T-helper 1 cell treated with Interleukin-12 subunit alpha and Interleukin-12 subunit beta and Interleukin-4 antibody, amounts not matched to agents 30 μg/mL and 1 μg/mL, for 36 hours (primary cell): ENCODE measurements at regions not wholly inside any gene's neighbourhood (a gene's known extent, or its start where the extent isn't known, plus 50 kb on each side); places are given as distances from the start of the nearest gene placed in this dataset.
"Not testable (repeated sequence)": the region's sequence is repeated elsewhere in the genome, so short reads cannot be mapped to it uniquely, and the experiment has no call there.

Experiments
- H3K27ac Mint-ChIP-seq: one replicate; pipeline ENCODE4 v1.8.0; 2021; ENCODE audit warnings: mild to moderate bottlenecking, mixed read lengths
- H3K27me3 Mint-ChIP-seq: one replicate; pipeline ENCODE4 v1.8.0; 2021; ENCODE audit warnings: low read depth, mixed read lengths
- H3K36me3 Mint-ChIP-seq: one replicate; pipeline ENCODE4 v1.8.0; 2021; ENCODE audit warnings: low read depth, mixed read lengths
- H3K4me1 Mint-ChIP-seq: one replicate; pipeline ENCODE4 v1.8.0; 2021; ENCODE audit warnings: low read depth, mixed read lengths
- H3K4me3 Mint-ChIP-seq: one replicate; pipeline ENCODE4 v1.8.0; 2021; ENCODE audit warnings: mild to moderate bottlenecking, moderate library complexity, mixed read lengths
- H3K9me3 Mint-ChIP-seq: one replicate; pipeline ENCODE4 v1.8.0; 2021; ENCODE audit warnings: mixed read lengths

DNA sequence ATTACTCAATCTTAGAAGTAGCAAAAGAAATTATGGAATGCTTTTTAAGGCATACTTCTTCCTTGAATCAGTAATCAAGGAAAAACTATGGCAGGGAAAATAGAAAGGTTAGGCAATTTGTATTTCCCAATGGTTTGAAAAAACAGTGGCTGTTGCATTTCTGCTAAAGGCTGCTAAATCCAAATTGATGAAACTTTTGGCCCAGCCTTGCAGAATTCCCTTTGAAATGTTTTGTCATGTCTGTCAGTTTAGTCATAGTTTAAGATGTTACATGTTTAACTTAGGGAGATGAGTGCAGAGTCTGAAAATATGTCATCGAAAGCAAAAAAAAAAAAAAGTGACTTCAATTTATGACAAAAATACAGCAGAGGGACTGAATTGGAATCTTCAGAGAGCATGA is 878.9 kb upstream of the WWC1 start:
- Mint-ChIP-seq H3K27me3 (no peaks in the 10 kb centered on the region), H3K4me3 (no peak overlapping the region), H3K9me3 (peaks cover 4% of the 10 kb centered on the region), H3K4me1 (no peaks in the 10 kb centered on the region), H3K27ac (no peak overlapping the region), H3K36me3 (no peaks in the 10 kb centered on the region)

DNA sequence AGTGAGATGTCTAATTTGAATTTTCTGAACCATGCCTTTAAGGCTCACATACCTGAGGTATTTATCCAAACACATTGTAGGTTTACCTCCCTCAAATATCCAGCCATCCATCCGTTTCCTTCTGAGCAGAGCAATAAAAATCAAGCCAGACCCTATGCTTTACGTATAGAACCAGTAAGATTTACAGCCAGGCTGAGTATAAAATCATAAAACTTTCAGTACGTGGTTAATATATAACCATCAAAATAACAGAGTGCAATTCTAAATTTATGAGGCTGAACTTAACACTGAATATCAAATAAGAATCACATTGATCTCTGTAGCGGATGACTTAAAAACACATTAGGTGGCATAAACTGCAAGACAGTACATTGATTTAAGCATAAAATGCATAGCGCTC is 877.9 kb upstream of the WWC1 start:
- Mint-ChIP-seq H3K4me1 (no peaks in the 10 kb centered on the region), H3K9me3 (peaks cover 6% of the 10 kb centered on the region), H3K27ac (no peak overlapping the region), H3K4me3 (no peak overlapping the region), H3K27me3 (no peaks in the 10 kb centered on the region), H3K36me3 (no peaks in the 10 kb centered on the region)

DNA sequence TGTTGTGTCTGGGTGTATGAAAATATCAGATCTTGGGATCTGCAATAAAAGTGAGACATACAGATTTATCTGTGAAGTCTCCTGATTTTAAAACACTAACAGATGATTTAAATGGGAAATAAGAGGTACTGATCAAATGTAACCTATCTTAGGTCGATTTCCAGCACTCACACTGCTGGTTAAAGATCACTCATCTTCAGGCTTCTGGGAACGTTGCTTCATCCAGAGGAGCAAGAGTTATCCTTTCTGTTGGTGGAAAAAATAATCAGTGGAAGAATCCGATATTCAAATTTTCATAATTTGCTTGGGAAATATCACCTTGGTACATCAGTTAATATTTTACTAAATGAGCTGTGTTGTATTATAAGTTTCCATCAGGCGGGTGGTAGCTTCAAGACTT is 876.8 kb upstream of the WWC1 start:
- Mint-ChIP-seq H3K27me3 (no peaks in the 10 kb centered on the region), H3K36me3 (no peaks in the 10 kb centered on the region), H3K9me3 (peaks cover 8% of the 10 kb centered on the region), H3K27ac (no peak overlapping the region), H3K4me1 (no peaks in the 10 kb centered on the region), H3K4me3 (no peak overlapping the region)

DNA sequence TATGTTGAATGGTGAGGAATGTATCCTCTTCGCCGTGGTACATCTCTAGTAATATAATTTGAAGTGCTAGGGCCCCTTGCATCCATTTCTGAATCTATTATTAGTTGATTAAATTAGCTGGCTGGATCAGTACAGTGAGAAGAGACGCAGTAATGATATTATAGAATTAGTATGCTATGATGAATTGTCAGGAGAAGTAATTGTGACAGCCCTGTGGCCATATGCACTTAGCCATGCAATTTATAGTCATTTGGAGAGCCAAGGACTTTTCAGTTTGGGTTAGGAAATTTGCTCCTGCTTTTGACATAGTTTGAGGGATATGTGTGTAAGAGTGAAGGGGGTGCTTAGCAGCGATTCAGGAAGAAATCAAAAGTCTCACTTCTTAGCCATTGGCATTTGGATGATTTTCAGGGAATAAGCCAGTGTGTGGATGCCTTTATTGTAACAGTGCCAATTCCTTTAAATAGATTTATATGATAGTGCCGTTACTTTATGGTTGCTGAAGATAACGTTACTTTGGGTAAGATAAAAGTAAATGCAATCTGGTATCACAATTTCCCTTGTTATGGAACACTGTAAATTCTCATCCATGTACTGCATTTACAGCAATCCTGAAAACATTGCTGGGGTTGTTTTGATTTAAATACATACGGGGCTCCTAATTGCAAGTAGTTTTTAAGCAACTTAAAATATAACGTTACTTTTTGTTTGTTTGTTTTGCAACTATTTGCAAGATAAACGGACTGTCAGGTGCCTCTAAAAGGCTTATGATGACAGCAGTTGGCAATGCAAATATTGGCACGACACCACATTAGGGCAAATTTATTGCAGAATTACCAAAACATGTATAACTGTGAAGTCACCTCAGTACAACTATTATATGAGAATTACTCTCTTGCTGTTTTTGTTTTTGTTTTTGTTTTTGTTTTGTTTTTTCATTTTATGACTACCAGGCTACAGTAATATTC is 875.4 kb upstream of the WWC1 start:
- no peak overlapping the region for H3K4me3 Mint-ChIP-seq
- peaks cover 8% of the 10 kb centered on the region for H3K9me3 Mint-ChIP-seq

GRCh38 chr5:167417662-167418061 is 873.8 kb upstream of the WWC1 start:
- Mint-ChIP-seq H3K4me1 (no peaks in the 10 kb centered on the region), H3K4me3 (no peak overlapping the region), H3K9me3 (peaks cover 8% of the 10 kb centered on the region), H3K27ac (no peak overlapping the region), H3K27me3 (no peaks in the 10 kb centered on the region), H3K36me3 (no peaks in the 10 kb centered on the region)

More for the DNA sequence above, 875.4 kb upstream of the WWC1 start:
- no peak overlapping the region for H3K27ac Mint-ChIP-seq
- no peaks in the 10 kb centered on the region for H3K4me1 Mint-ChIP-seq
- H3K27me3 Mint-ChIP-seq: no peaks in the 10 kb centered on the region
- no peaks in the 10 kb centered on the region for H3K36me3 Mint-ChIP-seq

GRCh38 chr5:167425161-167425560 is 866.3 kb upstream of the WWC1 start:
- Mint-ChIP-seq H3K27me3 (no peaks in the 10 kb centered on the region), H3K4me1 (no peaks in the 10 kb centered on the region), H3K4me3 (no peak overlapping the region), H3K27ac (no peak overlapping the region), H3K9me3 (peaks cover 6% of the 10 kb centered on the region), H3K36me3 (no peaks in the 10 kb centered on the region)

DNA sequence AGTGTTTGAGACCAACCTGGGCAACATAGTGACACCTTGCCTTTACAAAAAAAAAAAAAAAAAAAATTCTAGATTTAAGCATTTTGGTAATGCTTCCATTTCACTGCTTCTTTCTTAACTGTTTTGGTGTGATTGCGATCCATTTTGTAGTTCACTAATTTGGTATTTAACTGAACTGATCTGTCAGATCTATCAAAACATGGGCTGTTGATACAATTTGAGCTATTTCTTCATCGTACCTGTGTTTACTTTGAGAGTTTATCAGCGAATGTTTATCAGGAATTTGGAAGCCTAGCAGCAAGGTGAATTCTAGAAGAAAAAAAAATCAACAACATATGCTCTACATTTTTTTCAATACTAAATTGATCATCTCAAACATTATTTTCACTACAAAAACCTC is 864.9 kb upstream of the WWC1 start:
- Mint-ChIP-seq H3K27ac (no peak overlapping the region), H3K4me3 (no peak overlapping the region), H3K36me3 (no peaks in the 10 kb centered on the region), H3K27me3 (no peaks in the 10 kb centered on the region), H3K9me3 (peaks cover 6% of the 10 kb centered on the region), H3K4me1 (no peaks in the 10 kb centered on the region)

GRCh38 chr5:167427641-167428040 is 863.8 kb upstream of the WWC1 start:
- not testable (repeated sequence) for H3K27me3 Mint-ChIP-seq, H3K9me3 Mint-ChIP-seq, H3K4me3 Mint-ChIP-seq, H3K36me3 Mint-ChIP-seq, H3K4me1 Mint-ChIP-seq, H3K27ac Mint-ChIP-seq

- Mint-ChIP-seq H3K27me3 (no peaks in the 10 kb centered on the region), H3K27ac (no peak overlapping the region), H3K4me1 (no peaks in the 10 kb centered on the region), H3K36me3 (no peaks in the 10 kb centered on the region), H3K4me3 (no peak overlapping the region), H3K9me3 (peaks cover 8% of the 10 kb centered on the region)
These were observed 850.6 kb upstream of the WWC1 start for GRCh38 chr5:167440846-167441245.

DNA sequence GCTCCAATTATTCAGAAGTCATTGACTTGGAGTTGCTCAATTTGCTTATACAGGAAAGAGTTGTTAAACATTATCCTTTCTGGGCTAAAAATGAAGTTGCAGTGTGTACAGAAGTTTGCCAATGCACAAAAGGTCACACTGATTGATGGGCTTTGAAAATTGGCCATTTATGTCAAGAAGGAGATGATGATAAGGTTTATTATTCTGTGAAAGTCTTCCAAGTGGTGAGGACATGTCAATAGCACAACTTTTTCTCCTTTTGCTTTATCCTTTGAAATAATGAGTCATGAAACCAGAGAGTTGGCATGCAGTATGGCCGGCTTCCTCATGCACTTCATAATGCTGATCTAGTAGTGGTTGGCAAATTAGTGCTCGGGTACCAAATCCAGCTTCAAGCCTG is 848.5 kb upstream of the WWC1 start:
- H3K9me3 Mint-ChIP-seq: peaks cover 4% of the 10 kb centered on the region
- H3K27me3 Mint-ChIP-seq: no peaks in the 10 kb centered on the region
- no peaks in the 10 kb centered on the region for H3K4me1 Mint-ChIP-seq
- H3K4me3 Mint-ChIP-seq: no peak overlapping the region
- no peaks in the 10 kb centered on the region for H3K36me3 Mint-ChIP-seq
- no peak overlapping the region for H3K27ac Mint-ChIP-seq

DNA sequence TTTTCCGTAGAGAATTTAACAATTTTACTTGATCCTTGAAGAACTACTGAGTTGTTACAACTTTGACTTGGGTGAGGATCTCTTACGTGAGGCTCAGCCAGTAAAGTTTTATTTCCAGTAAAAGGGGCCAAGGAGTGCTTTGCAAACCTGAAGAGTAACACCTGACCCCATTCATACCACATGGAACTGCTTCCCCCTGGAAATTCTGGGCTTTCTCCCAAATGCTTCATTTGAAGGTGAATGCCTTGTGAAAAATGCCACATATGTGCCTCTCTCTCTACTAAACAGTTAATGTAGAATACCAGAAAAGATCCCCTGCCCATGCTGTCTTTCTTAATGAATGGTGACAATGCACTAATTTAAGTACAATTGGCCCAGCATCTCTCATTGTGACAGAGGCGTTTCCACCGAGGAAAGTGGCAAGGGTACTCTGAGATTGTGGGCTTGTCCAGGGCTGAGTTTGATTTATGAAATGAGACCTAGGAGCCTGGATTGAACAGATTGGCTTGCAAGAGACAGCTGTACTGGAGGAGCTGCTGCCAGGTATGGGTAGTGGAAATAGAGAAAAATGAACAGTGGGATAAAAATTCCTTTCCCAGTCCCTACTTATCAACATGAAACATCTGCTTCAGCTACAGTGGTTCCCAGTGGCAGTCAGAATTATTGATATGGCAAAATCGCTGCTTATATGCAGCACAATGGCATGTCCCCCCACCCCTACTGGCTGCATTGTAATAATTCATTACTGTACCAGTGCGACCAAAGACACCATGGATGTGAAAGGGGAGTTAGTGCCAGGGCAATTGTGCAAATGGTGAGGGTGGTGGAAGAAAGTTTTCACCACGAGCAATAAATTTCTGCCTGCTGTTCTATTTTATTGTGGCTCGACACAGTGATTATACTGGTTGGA is 843.7 kb upstream of the WWC1 start:
- Mint-ChIP-seq H3K4me3 (no peak overlapping the region), H3K9me3 (no peaks in the 10 kb centered on the region), H3K27me3 (no peaks in the 10 kb centered on the region), H3K36me3 (no peaks in the 10 kb centered on the region), H3K4me1 (no peaks in the 10 kb centered on the region), H3K27ac (no peak overlapping the region)

DNA sequence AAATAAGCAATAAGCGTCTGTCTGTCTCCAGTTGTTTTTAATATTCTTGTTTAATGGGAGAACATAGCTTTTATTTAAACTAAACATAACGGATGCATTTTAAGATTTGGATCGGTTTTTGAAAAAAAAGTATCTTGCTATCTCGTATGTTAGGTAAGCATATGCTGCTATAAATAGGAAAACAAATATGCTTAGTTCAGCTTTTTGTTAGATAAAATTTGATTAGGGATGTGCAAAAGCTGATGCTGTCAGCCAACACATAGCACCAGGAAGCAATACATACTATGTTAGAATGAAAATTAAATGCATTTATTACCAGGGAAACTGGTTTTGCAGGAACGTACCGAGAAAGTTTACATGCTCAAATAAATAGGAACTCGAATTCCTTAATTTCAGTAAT is 843.1 kb upstream of the WWC1 start:
- no peaks in the 10 kb centered on the region for H3K27me3 Mint-ChIP-seq
- H3K27ac Mint-ChIP-seq: no peak overlapping the region
- no peak overlapping the region for H3K4me3 Mint-ChIP-seq
- no peaks in the 10 kb centered on the region for H3K4me1 Mint-ChIP-seq
- no peaks in the 10 kb centered on the region for H3K36me3 Mint-ChIP-seq
- no peaks in the 10 kb centered on the region for H3K9me3 Mint-ChIP-seq

- no peak overlapping the region for H3K27ac Mint-ChIP-seq
- H3K9me3 Mint-ChIP-seq: no peaks in the 10 kb centered on the region
- H3K4me1 Mint-ChIP-seq: no peaks in the 10 kb centered on the region
- H3K4me3 Mint-ChIP-seq: no peak overlapping the region
- H3K27me3 Mint-ChIP-seq: no peaks in the 10 kb centered on the region
- no peaks in the 10 kb centered on the region for H3K36me3 Mint-ChIP-seq
These were observed 840.4 kb upstream of the WWC1 start for GRCh38 chr5:167451076-167451475.

DNA sequence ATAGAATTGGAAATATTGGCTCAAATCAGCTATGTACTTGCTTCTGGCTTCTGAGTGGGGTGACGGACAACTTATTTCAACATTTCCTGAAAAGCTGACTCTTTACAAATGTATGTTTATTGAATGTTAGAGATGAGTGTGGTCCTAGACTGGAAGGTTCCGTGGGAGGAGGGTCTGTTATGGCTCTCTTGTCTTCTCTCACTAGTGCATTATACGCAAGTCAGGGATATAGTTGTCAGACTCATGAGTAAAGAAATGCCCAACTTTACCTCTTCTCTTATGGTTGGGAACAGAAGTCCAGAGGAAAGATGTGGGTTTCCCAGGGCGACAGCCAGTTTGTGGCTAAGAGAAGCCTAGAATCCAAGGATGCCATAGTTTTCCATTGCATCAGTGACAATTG is 839.3 kb upstream of the WWC1 start:
- Mint-ChIP-seq H3K9me3 (no peaks in the 10 kb centered on the region), H3K27me3 (no peaks in the 10 kb centered on the region), H3K36me3 (no peaks in the 10 kb centered on the region), H3K4me1 (no peaks in the 10 kb centered on the region), H3K27ac (no peak overlapping the region), H3K4me3 (no peak overlapping the region)
